ENCODE measurements at regions not wholly inside any gene's neighbourhood (a gene's known extent, or its start where the extent isn't known, plus 50 kb on each side); places are given as distances from the start of the nearest gene placed in this dataset.
"Not testable (repeated sequence)": the region's sequence is repeated elsewhere in the genome, so short reads cannot be mapped to it uniquely, and the experiment has no call there.

DNA sequence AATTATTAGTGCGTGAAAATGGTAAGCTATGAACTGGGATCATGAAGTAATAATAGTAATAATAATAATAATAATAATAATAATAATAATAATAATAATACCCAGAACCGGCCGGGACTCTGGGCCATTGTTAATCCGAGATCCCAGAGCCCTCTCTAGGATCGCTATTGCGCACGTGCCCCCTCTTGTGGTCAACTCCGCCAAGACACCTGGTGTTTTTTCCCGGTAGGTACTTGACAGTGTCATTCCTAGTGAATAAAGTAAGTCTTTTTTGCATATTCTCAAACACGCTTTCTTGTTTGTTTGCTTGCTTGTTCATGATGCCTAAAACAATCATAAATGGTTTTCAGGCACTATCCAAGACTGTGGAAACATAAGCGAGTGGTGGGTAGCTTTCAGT lies 513.7 kb downstream of the RPIA start:
- in situ Hi-C loops (cut with HindIII; ENCODE audit: low sequenced_read_pairs): not testable (repeated sequence)

DNA sequence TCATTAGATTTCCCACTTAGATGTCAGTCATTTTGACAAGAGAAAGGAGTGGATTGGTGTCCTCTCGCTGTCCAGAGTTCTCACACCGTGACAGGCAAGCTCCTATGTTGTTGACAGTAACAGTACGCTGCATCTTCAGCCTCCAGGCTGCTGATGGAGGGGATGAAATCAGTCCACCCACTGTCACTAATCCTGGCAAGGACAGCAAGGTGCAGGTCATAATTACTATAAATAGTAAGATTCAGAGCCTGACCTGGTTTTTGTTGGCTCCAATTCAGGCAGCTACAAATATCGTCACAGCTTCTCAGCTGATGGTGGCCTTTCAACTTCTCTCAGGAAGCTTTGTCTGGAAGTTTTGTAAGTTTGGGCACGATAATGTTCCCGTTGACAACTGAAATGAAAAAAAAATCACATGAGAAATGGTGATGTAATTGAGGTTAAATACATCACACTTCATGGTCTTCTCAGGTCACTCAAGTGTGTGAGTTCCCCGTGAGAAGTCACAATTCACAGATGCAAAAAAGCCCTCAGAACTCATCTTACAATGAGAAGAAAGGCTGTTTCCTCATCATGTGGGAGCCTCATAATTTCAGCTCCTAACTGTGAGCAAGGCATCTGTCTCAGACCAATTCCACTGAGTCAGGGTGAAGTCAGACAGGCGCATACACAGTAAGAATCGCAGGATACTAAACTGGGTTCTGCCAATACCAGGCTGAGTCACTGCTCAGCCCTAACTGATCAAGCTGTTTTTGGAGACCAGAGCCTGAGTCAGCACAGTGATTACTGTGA lies 516.9 kb downstream of the RPIA start:
- in situ Hi-C loops (cut with HindIII; ENCODE audit: low sequenced_read_pairs): not testable (repeated sequence)

DNA sequence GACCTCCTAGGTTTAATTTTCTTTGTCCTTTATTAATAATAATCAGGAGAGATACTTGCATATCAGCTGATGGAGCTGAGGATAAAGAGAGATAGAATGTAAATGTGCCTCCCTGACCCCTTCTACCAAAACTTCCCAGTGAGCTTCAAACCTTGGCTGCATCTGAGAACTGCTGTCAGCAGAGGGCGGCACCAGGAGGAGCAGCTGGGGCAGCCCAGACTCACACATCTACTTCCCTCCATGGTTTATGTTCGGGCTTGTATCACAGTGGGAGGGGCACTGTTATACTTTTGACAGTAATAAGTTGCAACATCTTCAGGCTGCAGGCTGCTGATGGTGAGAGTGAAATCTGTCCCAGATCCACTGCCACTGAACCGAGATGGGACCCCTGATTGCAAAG lies 521.7 kb downstream of the RPIA start:
- in situ Hi-C loops (cut with HindIII; ENCODE audit: low sequenced_read_pairs): not testable (repeated sequence)

DNA sequence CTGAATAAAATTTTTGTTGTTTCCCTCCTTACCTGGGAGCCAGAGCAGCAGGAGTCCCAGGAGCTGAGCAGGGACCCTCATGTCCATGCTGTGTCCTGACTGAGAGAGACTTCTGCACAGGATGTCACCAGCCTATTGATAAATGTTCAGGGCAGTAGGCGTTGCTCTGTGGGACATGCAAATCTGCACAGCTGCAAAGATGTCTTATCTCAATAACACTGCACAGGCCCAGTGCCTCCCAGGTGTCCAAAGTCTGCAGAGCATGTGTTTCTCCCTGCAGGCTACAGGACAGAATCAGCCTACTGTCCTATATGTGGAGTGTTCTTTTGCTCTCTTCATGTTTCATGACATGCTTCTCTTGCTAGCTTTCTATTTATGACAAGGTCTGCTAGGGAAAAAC lies 522.3 kb downstream of the RPIA start:
- in situ Hi-C loops (cut with HindIII; ENCODE audit: low sequenced_read_pairs): not testable (repeated sequence)

DNA sequence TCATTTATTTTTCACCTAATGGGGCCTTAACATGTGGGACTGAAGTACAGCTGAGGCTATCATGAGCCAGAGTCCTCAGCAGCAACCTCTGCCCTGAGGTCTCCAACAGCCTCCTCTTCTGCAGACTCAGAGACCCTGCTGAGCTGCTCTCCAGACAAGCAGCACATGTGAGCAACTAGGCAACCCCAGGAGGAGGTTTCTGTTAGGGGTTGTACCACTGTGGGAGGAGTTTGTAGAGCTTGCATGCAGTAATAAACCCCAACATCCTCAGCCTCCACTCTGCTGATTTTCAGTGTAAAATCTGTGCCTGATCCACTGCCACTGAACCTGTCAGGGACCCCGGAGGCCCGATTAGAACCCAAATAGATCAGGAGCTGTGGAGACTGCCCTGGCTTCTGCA lies 530.0 kb downstream of the RPIA start:
- in situ Hi-C loops (cut with HindIII; ENCODE audit: low sequenced_read_pairs): not testable (repeated sequence)

DNA sequence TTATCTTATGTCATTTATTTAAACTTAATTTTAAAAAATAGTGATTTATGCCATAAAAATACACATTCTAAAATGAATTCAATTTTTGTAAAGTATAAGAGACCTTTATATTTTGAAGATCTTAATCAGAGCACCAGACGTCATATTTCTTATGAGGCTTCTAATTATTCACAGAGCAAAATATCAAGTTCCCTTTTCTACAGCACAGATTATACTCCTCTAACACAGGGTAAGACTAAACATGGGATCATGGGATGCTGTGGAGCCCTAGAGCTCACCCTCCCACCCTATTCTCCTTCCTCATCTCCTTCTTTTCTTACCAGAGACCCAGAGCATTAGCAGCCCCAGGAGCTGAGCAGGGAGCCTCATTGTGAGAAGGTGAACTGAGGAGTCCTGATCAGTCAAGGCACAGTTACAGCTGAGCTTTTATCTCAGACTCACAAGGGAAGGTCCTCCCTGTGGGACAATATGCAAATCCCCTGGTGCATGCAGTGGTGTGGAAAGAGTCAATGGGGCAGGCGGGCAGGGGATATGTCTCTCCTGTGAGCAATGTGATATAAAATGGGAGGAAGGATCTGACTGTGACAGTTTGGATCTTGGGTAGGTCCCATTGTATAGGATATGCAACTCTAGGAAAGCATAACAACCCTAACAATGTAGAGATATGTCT lies 530.7 kb downstream of the RPIA start:
- in situ Hi-C loops (cut with HindIII; ENCODE audit: low sequenced_read_pairs): not testable (repeated sequence)

DNA sequence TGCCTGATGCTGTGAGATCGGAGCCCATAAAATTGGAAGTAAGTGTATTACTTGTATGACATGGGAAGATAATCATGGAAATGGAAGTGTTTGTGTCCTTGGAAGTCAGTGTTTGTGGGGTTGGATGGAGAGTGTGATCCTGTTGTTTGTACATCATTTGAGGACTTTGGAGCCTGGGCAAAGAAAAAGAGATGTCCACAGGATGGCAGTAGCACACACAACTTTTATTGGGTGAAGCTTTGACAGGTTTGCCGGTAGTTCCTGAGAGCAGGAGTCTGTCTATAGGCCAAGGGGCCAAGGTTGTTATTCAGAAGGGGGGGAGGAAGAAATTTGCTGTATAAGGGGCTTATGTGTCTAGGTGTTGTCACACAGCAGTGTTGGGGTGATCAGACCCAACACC lies 533.3 kb downstream of the RPIA start:
- in situ Hi-C loops (cut with HindIII; ENCODE audit: low sequenced_read_pairs): not testable (repeated sequence)

DNA sequence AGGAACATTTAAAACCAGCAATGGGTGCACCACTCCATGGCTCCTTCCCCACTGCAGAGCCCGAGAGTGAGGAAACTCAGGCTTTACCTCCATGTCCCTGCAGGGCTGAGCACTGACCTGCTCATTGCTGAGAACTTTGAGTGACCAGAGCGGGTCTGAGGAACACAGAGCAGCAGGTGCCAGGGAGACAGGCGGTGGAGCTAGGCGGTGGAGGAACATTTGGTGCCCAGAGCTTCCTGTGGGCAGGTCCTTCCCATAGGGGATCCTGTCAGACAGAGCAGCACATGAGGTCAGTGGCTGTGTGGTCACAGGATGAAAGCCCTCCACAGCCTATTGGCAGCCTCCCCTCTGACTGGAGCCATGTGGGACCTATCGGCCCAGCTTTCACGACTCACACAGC lies 538.5 kb downstream of the RPIA start:
- in situ Hi-C loops (cut with HindIII; ENCODE audit: low sequenced_read_pairs): not testable (repeated sequence)

DNA sequence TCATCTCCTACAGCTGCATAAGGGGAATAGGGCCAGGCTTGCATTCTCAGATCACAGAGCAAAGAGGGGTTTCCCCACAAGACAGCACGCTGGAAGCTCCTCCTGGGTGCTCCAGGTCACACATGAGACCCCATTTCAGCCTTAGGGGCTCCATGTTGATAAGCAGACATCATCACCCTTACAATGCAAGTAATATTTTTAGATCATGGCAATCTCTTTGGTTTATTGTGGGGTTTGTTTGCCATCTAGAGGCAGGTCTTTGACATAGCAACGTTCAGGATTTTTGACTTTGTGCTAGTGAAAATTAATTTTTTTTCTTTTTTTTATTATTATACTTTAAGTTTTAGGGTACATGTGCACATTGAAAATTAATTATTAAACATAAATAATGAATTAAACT lies 539.8 kb downstream of the RPIA start:
- in situ Hi-C loops (cut with HindIII; ENCODE audit: low sequenced_read_pairs): not testable (repeated sequence)

DNA sequence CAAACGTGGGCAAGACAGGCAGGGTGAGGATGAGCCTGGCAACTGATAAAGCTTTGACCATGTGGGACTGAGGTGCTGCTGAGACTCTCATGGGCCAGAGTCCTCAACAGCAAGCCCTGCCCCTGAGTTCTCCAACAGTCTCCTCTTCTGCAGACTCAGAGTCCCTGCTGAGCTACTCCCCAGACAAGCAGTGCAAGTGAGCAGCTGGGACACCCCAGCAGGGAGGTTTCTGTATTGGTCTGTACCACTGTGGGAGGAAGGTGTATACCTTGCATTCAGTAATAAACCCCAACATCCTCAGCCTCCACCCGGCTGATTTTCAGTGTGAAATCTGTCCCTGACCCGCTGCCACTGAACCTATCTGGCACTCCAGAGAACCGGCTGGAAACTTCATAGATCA lies 542.5 kb downstream of the RPIA start:
- in situ Hi-C loops (cut with HindIII; ENCODE audit: low sequenced_read_pairs): not testable (repeated sequence)

DNA sequence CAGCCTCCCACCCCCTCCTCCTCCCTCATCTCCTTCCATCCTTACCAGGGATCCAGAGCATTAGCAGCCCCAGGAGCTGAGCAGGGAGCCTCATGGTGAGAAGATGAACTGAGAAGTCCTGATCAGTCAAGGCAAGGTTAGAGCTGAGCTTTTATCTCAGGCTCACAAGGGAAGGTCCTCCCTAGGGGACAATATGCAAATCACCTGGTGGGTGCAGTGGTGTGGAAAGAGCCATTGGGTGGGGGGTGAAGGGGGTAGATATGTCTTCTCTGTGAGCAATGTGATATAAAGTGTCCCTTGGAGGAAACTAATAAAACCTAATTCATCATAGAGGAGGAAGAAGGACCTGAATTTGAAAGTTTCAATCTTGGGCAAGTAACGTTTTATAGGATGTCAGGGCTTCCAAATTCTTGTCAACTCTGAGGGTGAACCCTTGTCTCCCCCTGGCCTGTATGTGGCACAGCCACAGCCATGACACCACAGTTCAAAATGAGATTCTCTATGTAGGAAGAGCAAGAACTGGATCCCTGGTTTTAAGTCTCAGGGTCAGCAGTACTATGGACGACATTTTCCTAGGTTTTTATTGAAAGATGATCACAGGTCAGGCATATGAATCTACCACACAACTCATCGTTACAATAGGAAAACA lies 543.5 kb downstream of the RPIA start:
- in situ Hi-C loops (cut with HindIII; ENCODE audit: low sequenced_read_pairs): not testable (repeated sequence)

DNA sequence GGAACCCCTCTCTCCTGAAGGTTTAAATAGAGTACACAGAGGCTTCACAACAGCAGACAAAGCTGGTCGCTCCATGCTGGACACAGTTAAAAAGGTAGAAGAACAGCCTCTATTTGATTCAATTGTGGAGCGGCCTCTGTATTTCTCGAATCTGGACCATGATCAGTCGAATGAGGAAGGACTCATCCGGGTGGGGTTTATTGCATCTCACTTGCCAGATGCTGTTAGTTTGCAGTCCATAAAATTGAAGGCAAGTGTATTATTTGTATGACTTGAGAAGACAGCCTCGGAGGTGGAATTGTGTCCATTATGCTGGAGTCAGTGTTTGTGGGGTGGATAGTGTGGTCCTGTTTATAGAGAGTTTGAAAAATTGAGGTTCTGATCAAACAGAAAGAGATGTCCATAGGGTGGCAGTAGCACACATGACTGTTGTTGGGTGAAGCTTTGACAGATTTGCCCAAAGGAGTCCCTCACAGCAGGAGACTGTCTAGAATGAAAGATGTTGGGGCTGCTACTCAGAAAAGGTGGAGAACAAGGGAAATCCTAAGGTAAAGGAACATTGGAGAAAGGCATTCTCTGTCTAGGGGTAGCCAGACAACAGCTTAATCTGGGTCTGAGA lies 545.5 kb downstream of the RPIA start:
- in situ Hi-C loops (cut with HindIII; ENCODE audit: low sequenced_read_pairs): not testable (repeated sequence)

DNA sequence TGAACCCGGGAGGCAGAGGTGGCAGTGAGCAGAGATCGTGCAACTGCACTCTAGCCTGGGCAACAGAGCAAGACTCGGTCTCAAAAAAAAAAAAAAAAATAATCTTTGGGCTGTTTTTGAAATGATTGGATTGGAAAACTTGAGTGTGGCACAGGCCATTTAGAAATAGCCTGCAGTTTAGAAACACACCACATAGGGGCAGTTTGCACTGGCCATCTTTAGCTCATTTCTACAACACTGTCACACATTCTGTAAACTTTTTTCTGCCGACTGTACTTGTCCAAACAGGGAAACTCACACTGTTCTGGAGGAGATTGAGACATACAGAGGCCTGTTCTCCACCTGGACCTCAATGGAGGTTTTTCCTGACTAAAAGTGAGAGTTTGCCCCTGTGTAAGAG lies 546.3 kb downstream of the RPIA start:
- in situ Hi-C loops (cut with HindIII; ENCODE audit: low sequenced_read_pairs): not testable (repeated sequence)

DNA sequence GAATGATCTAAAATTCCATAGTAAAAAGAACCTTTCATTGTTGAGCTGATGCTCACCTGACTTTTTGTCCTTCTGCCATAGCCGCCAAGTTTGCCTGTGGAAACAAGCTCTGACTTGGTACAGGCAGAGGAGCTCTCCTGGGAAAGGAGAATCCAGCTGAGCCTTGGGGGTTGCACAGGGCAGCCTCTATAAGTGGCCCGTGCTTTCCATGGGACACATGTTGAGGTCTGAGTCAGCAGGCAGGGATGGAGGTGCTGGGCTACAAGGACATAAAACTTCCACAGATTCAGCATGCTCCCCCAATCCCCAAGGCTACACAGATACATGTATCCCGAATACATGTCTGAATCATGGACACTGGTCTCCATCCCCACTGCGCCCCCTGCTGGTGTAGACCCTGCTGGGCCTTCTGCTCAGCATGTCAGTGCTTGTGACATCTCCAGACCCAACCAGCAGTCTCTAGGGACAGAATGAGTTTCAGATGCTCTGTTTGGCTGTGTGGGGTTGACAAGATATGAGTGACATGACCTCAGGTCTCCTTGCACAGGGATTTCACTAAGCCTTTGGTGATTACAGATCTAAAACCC lies 551.7 kb downstream of the RPIA start:
- in situ Hi-C loops (cut with HindIII; ENCODE audit: low sequenced_read_pairs): not testable (repeated sequence)

DNA sequence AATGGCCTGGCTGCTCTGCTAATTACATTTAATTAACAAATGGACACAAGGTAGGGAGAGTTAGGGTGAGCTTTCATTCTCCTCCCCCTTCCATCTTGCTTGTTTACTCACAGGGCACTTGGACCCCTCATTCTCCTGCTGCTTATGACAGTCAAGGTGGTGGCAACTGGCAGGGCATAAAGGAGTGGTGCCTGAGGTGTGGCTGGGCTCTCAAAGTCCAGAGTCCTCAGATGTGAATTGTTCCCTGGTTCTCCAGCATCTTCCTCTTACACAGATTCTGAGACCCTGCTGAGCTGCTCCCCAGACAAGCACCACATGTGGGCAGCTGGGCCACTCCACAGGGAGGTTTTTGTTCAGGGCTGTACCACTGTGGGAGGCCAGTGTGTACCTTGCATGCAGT lies 552.9 kb downstream of the RPIA start:
- in situ Hi-C loops (cut with HindIII; ENCODE audit: low sequenced_read_pairs): not testable (repeated sequence)

DNA sequence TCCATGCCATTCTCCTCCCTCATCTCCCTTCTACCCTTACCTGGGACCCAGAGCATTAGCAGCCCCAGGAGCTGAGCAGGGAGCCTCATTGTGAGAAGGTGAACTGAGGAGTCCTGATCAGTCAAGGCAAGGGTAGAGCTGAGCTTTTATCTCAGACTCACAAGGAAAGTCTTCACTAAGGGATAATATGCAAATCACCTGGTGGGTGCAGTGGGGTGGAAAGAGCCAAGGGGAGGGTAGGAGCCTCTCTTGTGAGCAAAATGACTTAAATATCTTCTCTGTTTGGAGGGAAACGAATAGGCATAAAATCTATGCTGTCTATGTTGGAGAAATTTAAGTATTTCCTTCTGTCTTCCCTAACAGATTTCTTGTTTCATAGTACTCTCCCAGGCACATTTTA lies 554.0 kb downstream of the RPIA start:
- in situ Hi-C loops (cut with HindIII; ENCODE audit: low sequenced_read_pairs): not testable (repeated sequence)

DNA sequence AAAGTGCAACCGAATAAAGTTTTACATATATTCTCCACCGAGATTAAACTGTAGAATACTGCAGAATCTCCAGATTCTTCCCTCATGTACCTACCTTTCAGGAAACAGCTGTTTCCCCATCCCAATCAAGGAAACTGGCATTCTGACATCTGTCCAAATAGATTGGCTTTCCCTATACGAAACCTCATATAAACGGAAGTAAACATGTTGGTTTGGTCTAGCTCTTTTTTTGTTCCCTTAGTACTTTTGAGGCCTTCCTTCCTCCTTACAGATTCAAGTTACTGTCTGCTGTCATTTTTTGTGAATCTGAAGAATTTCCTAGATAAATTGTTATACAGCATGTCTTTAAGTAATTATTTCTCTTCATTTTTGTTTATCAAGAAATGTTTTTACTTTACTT lies 554.6 kb downstream of the RPIA start:
- in situ Hi-C loops (cut with HindIII; ENCODE audit: low sequenced_read_pairs): not testable (repeated sequence)

DNA sequence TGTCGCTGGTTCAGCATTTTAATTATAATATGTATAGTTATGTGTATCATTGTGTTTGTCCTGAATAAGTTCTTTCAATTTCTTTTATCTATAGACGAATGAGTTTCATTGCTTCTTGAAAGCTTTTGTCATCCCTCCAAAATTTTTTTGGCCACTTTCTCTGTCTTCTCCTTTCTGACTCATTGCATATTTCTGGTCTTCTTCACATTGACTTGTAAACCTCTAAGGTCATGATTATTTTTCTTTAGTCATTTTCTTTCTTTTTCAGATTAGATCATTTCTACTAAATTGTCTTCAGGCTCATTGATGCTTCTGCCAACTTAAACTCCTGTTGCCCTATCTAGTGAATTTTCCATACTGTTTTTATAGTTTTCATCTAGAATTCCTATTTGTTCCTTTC lies 555.1 kb downstream of the RPIA start:
- in situ Hi-C loops (cut with HindIII; ENCODE audit: low sequenced_read_pairs): not testable (repeated sequence)

DNA sequence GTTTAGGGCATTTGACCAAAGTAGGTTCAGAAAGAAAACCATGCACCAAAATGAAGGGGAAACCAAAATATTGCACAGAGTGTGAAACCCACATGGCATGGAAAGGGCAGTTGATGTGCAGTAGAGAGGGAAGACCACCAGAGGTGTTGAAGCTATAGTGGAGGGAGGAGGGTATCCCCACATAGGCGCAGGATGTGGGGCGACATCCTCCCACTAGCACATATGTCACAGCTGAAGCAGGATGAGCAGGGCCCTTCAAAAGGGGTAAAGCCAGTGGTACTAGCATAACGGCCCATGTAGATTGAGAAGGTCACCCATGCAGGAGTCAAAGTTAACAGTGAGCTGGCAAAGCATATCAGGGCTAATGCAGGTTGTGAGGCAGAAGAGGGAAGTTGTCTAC lies 563.5 kb downstream of the RPIA start:
- in situ Hi-C loops (cut with HindIII; ENCODE audit: low sequenced_read_pairs): not testable (repeated sequence)

DNA sequence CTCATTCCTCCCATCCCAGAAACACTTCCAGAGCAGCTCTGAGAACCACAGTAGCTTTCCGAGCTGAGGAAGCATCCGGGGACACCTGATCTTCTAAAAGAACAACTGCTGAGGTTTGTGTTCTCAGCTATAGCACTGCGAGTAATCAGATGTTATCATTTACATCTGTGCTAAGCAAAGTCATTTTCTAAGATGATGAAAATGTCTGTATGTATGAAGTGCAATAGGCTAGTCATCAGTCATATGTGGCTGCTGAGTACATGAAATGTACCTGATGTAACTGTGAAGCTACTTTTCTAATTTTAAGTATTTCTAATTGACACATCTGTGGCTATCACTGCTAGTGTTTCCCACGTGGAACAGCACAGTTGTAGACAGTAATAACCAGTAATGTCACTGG lies 582.0 kb downstream of the RPIA start:
- in situ Hi-C loops (cut with HindIII; ENCODE audit: low sequenced_read_pairs): not testable (repeated sequence)

DNA sequence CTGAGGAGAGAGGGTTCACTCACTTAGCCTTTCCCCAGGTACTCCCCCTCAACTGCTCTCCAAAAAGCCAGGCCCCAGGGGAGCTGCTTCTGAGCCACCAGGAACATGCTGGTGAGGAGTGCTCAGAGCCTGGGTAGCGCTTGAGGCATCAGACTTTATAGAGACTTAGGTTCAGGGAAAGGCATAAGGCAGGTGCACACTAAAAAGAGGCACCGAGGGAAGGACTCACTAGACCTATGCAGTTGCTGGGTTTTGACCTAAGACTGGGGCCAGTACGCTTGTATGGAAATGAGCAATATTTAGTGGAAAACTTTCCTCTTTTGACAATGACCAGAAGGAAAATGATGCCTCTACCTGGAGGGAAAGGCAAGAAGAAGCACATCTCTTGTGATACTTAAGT lies 589.1 kb downstream of the RPIA start:
- in situ Hi-C loops (cut with HindIII; ENCODE audit: low sequenced_read_pairs): not testable (repeated sequence)
